Prostate gland (tissue), 2 donors: ENCODE measurements at regions not wholly inside any gene's neighbourhood (a gene's known extent, or its start where the extent isn't known, plus 50 kb on each side); places are given as distances from the start of the nearest gene placed in this dataset.

ENCODE experiments used
- POLR2AphosphoS5 ChIP-seq: sonication (generic); formaldehyde crosslinking; IDR thresholded peaks from one replicate; pipeline ENCODE4 v1.6.1; 2017; ENCODE audit warnings: antibody characterized with exemption
- TF ChIP-seq, protein P1 (sequence below), 4 experiments: fragments of 200-600 bp in 2 of 4; fragments of 450-650 bp in 2 of 4; sonication (generic) in 2 of 4; IDR thresholded peaks; 1 replicate in 3 of 4; 2 replicates in 1 of 4; pipeline ENCODE4 v1.5.1; 2016 to 2019; ENCODE audit warnings: antibody characterized with exemption in 4 of 4, mild to moderate bottlenecking in 2 of 4, moderate library complexity in 2 of 4

DNA sequence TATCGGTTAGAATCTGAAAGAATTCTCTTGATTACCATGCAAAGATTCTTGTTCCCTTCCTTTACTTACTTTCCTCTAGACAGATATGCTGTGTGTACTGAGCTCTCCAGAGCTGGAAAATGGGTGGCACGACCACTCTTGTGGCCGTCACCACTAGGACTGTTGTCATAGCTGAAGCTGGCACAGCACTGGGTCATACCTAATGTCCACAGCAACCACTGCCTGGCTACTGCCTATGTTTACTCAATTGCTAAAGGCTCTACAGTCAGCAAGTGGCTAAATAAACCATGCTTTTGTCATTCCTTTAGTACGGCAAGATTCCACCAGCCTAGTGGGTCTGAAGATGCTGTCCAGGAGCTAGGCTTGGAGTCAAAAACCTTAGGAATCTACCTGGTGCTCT, 1643.0 kb downstream of the OTOL1 start:
- TF ChIP-seq, protein P1, sequence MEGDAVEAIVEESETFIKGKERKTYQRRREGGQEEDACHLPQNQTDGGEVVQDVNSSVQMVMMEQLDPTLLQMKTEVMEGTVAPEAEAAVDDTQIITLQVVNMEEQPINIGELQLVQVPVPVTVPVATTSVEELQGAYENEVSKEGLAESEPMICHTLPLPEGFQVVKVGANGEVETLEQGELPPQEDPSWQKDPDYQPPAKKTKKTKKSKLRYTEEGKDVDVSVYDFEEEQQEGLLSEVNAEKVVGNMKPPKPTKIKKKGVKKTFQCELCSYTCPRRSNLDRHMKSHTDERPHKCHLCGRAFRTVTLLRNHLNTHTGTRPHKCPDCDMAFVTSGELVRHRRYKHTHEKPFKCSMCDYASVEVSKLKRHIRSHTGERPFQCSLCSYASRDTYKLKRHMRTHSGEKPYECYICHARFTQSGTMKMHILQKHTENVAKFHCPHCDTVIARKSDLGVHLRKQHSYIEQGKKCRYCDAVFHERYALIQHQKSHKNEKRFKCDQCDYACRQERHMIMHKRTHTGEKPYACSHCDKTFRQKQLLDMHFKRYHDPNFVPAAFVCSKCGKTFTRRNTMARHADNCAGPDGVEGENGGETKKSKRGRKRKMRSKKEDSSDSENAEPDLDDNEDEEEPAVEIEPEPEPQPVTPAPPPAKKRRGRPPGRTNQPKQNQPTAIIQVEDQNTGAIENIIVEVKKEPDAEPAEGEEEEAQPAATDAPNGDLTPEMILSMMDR (IDR thresholded peaks at IDR 0.05): no peak
- no peak for TF ChIP-seq POLR2AphosphoS5
